H1 (cell line): ENCODE measurements at regions not wholly inside any gene's neighbourhood (a gene's known extent, or its start where the extent isn't known, plus 50 kb on each side); places are given as distances from the start of the nearest gene placed in this dataset.

Source experiments
- CTCF ChIA-PET: fragments of 300-600 bp; sonication (Branson Sonifier 250); formaldehyde crosslinking; loops from one replicate; lab custom pipeline; 2021; ENCODE audit not compliant: partially characterized antibody; lab: Charles Lee
- POLR2A ChIA-PET: fragments of 300-600 bp; sonication (Branson Sonifier 250); formaldehyde crosslinking; loops from one replicate; lab custom pipeline; 2021; ENCODE audit warnings: inconsistent platforms; ENCODE audit not compliant: partially characterized antibody; lab: Charles Lee
- DNase-seq, 2 experiments: peaks; one replicate each; pipeline versions ENCODE4 v3.0.0 to v3.0.0-alpha.2; 2010 to 2022; ENCODE audit warnings: low spot score in 2 of 2, low read depth in 1 of 2, mixed read lengths in 1 of 2
- FAIRE-seq: peaks from 2 replicates; lab custom pipeline; 2011; peaks lifted over from hg19 to GRCh38; lab: Jason Lieb, UNC
- H2AFZ ChIP-seq: 2 replicates; pipeline ENCODE4 v1.8.1; 2012; ENCODE audit warnings: low read length, inconsistent platforms
- H2AK5ac ChIP-seq: 2 replicates; pipeline ENCODE4 v1.6.1; 2013; ENCODE audit warnings: low read depth, low read length
- H2BK120ac ChIP-seq: replicated peaks from 2 replicates; pipeline ENCODE3; 2013; ENCODE audit warnings: low read depth, low read length, inconsistent platforms
- H2BK12ac ChIP-seq: 2 replicates; pipeline ENCODE4 v1.6.1; 2013; ENCODE audit warnings: low read depth, low read length
- H2BK15ac ChIP-seq: 2 replicates; pipeline ENCODE4 v1.6.1; 2013; ENCODE audit warnings: low read length
- H2BK20ac ChIP-seq: 2 replicates; pipeline ENCODE4 v1.6.1; 2013; ENCODE audit warnings: low read length
- H2BK5ac ChIP-seq: 2 replicates; pipeline ENCODE4 v1.6.1; 2013; ENCODE audit warnings: low read depth, low read length
- H3K14ac ChIP-seq: 2 replicates; pipeline ENCODE4 v1.6.1; 2013; ENCODE audit warnings: inconsistent platforms; ENCODE audit not compliant: insufficient read length
- H3K18ac ChIP-seq: 2 replicates; pipeline ENCODE4 v1.6.1; 2013; ENCODE audit warnings: low read length; ENCODE audit errors: extremely low read depth
- H3K23ac ChIP-seq: 2 replicates; pipeline ENCODE4 v1.6.1; 2013; ENCODE audit warnings: inconsistent platforms; ENCODE audit not compliant: insufficient read length
- H3K23me2 ChIP-seq: 2 replicates; pipeline ENCODE4 v1.6.1; 2013; ENCODE audit warnings: low read depth, low read length
- H3K27ac ChIP-seq: 2 replicates; pipeline ENCODE4 v1.6.1; 2011; ENCODE audit warnings: low read depth, low read length, inconsistent platforms
- H3K27me3 ChIP-seq, 4 experiments: replicated peaks in 1 of 4; 1 replicate in 1 of 4; 2 replicates in 3 of 4; pipeline versions ENCODE4 v1.6.1 to v1.8.1; 2011 to 2013; ENCODE audit warnings: low read length in 3 of 4, mild to moderate bottlenecking in 3 of 4, inconsistent platforms in 2 of 4, mixed read lengths in 2 of 4, moderate library complexity in 1 of 4; ENCODE audit not compliant: control insufficient read depth in 3 of 4, insufficient read depth in 3 of 4; ENCODE audit errors: extremely low read depth in 1 of 4
- H3K36me3 ChIP-seq, 4 experiments: 2 replicates each; pipeline versions ENCODE4 v1.6.1 to v1.8.1; 2011 to 2013; ENCODE audit warnings: mild to moderate bottlenecking in 4 of 4, low read length in 3 of 4, moderate library complexity in 2 of 4, control low read depth in 1 of 4, inconsistent platforms in 1 of 4; ENCODE audit not compliant: insufficient read depth in 4 of 4, control insufficient read depth in 2 of 4
- H3K4ac ChIP-seq: replicated peaks from 2 replicates; pipeline ENCODE3; 2013; ENCODE audit warnings: low read length, low read depth, mixed read lengths, inconsistent platforms; ENCODE audit not compliant: insufficient read length
- H3K4me1 ChIP-seq, 4 experiments: replicated peaks in 1 of 4; 1 replicate in 1 of 4; 2 replicates in 3 of 4; pipeline versions ENCODE4 v1.6.1 to v1.8.1; 2011 to 2013; ENCODE audit warnings: low read length in 3 of 4, inconsistent platforms in 2 of 4, mixed read lengths in 1 of 4; ENCODE audit not compliant: insufficient read depth in 4 of 4, control insufficient read depth in 3 of 4
- H3K4me2 ChIP-seq, 2 experiments: 2 replicates each; pipeline versions ENCODE4 v1.6.1 to v1.8.1; 2011 to 2013; ENCODE audit warnings: low read depth in 2 of 2, low read length in 2 of 2, control low read depth in 1 of 2, inconsistent platforms in 1 of 2, mild to moderate bottlenecking in 1 of 2; ENCODE audit not compliant: insufficient read depth in 1 of 2
- H3K4me3 ChIP-seq, 4 experiments: fragments of 200-600, 300-600 bp in 1 of 4; sonication (generic), shearing (Covaris generic), sonication (Bioruptor Twin) in 1 of 4; 2 replicates each; pipeline versions ENCODE4 v1.5.1 to v1.8.1; 2011 to 2016; ENCODE audit warnings: low read length in 4 of 4, low read depth in 3 of 4, control low read depth in 2 of 4, inconsistent platforms in 2 of 4, mild to moderate bottlenecking in 2 of 4, mixed read lengths in 1 of 4, moderate library complexity in 1 of 4; ENCODE audit not compliant: insufficient read depth in 2 of 4; ENCODE audit errors: extremely low read depth in 1 of 4
- H3K56ac ChIP-seq: replicated peaks from 2 replicates; pipeline ENCODE3; 2013; ENCODE audit warnings: low read depth, mild to moderate bottlenecking, mixed read lengths, low read length, inconsistent platforms; ENCODE audit not compliant: insufficient read length
- H3K79me1 ChIP-seq: 2 replicates; pipeline ENCODE4 v1.6.1; 2013; ENCODE audit warnings: low read depth, low read length, control low read depth
- H3K79me2 ChIP-seq, 2 experiments: 2 replicates each; pipeline versions ENCODE4 v1.6.1 to v1.8.1; 2012 to 2013; ENCODE audit warnings: low read length in 2 of 2, mild to moderate bottlenecking in 2 of 2, inconsistent platforms in 1 of 2; ENCODE audit not compliant: insufficient read depth in 2 of 2, control insufficient read depth in 1 of 2
- H3K9ac ChIP-seq, 4 experiments: replicated peaks in 1 of 4; 1 replicate in 1 of 4; 2 replicates in 3 of 4; pipeline versions ENCODE4 v1.6.1 to v1.8.1; 2011 to 2013; ENCODE audit warnings: low read depth in 3 of 4, low read length in 3 of 4, control low read depth in 2 of 4, mild to moderate bottlenecking in 2 of 4, moderate library complexity in 2 of 4, inconsistent platforms in 1 of 4; ENCODE audit errors: extremely low read depth in 1 of 4
- H3K9me3 ChIP-seq, 2 experiments: 2 replicates each; pipeline versions ENCODE4 v1.6.1 to v1.8.1; 2012 to 2013; ENCODE audit warnings: mild to moderate bottlenecking in 2 of 2, moderate library complexity in 2 of 2, control low read depth in 1 of 2, inconsistent platforms in 1 of 2, low read depth in 1 of 2, low read length in 1 of 2, mixed read lengths in 1 of 2; ENCODE audit not compliant: insufficient read depth in 2 of 2
- H4K20me1 ChIP-seq, 2 experiments: replicated peaks in 1 of 2; 2 replicates each; pipeline versions ENCODE3 to v1.8.1; 2011 to 2013; ENCODE audit warnings: inconsistent platforms in 2 of 2, low read length in 2 of 2, mild to moderate bottlenecking in 1 of 2; ENCODE audit not compliant: insufficient read depth in 2 of 2, control insufficient read depth in 1 of 2
- H4K5ac ChIP-seq: 2 replicates; pipeline ENCODE4 v1.6.1; 2013; ENCODE audit warnings: low read length, low read depth, mixed read lengths, inconsistent platforms; ENCODE audit not compliant: insufficient read length
- H4K8ac ChIP-seq: 2 replicates; pipeline ENCODE4 v1.8.0; 2013; ENCODE audit warnings: mild to moderate bottlenecking, moderate library complexity, low read length, inconsistent platforms; ENCODE audit not compliant: insufficient read depth; ENCODE audit errors: extremely low read depth
- H4K91ac ChIP-seq: replicated peaks from 2 replicates; pipeline ENCODE3; 2013; ENCODE audit warnings: low read length, mixed read lengths, inconsistent platforms; ENCODE audit not compliant: insufficient read length
- ATF2 ChIP-seq: IDR thresholded peaks from 2 replicates; pipeline ENCODE4 v1.6.1; 2012; ENCODE audit warnings: low read length, inconsistent platforms
- CEBPB ChIP-seq: IDR thresholded peaks from 2 replicates; pipeline ENCODE4 v1.6.1; 2012; ENCODE audit warnings: low read depth, low read length
- CHD2 ChIP-seq: IDR thresholded peaks from 2 replicates; pipeline ENCODE4 v1.6.1; 2012; ENCODE audit warnings: low read length, improper control_type of control experiment
- CTBP2 ChIP-seq: IDR thresholded peaks from 2 replicates; pipeline ENCODE4 v1.7.0; 2011; ENCODE audit warnings: borderline replicate concordance, mild to moderate bottlenecking, moderate library complexity, mixed read lengths, low read length; ENCODE audit not compliant: insufficient read depth, insufficient read length
- CTCF ChIP-seq, 3 experiments: IDR thresholded peaks; 1 replicate in 2 of 3; 2 replicates in 1 of 3; pipeline versions ENCODE4 v1.5.1 to v1.6.1; 2011; ENCODE audit warnings: low read length in 3 of 3, mild to moderate bottlenecking in 3 of 3, inconsistent platforms in 2 of 3, low read depth in 1 of 3, moderate library complexity in 1 of 3; ENCODE audit not compliant: insufficient read depth in 1 of 3; ENCODE audit errors: control extremely low read depth in 1 of 3
- HDAC2 ChIP-seq, 2 experiments: fragments of 300-600 bp in 1 of 2; sonication (generic) in 1 of 2; IDR thresholded peaks; 2 replicates each; pipeline ENCODE4 v1.6.1; 2011 to 2012; ENCODE audit warnings: low read depth in 2 of 2, low read length in 2 of 2, mild to moderate bottlenecking in 2 of 2, moderate library complexity in 2 of 2, borderline replicate concordance in 1 of 2, inconsistent platforms in 1 of 2
- NRF1 ChIP-seq: IDR thresholded peaks from 2 replicates; pipeline ENCODE4 v1.6.1; 2011; ENCODE audit warnings: mild to moderate bottlenecking, low read depth, low read length, improper control_type of control experiment
- RFX5 ChIP-seq: IDR thresholded peaks from 2 replicates; pipeline ENCODE4 v1.6.1; 2011; ENCODE audit warnings: low read depth, low read length, improper control_type of control experiment, borderline replicate concordance
- SIN3A ChIP-seq, 2 experiments: IDR thresholded peaks in 1 of 2; conservative IDR thresholded peaks in 1 of 2; 2 replicates each; pipeline ENCODE4 v1.6.1; 2011 to 2012; ENCODE audit warnings: low read length in 2 of 2, improper control_type of control experiment in 1 of 2, low read depth in 1 of 2, mild to moderate bottlenecking in 1 of 2
- SRF ChIP-seq: IDR thresholded peaks from 2 replicates; pipeline ENCODE4 v1.6.1; 2011; ENCODE audit warnings: mild to moderate bottlenecking, low read depth, low read length, moderate library complexity
- WGBS, 2 experiments: shearing (Covaris generic) in 1 of 2; methylation state at CpG; one replicate each; pipeline versions ENCODE4 v1.1.6 to v1.1.7; 2013 to 2015; ENCODE audit warnings: low lambda C conversion rate in 2 of 2, mixed read lengths in 2 of 2, inconsistent platforms in 1 of 2, low coverage in 1 of 2, missing lambda C conversion rate in 1 of 2; ENCODE audit not compliant: insufficient replicate concordance in 2 of 2, insufficient coverage in 1 of 2, insufficient read length in 1 of 2; ENCODE audit errors: extremely low coverage in 1 of 2, missing lambda C conversion rate in 1 of 2; 5-methylcytosine and 5-hydroxymethylcytosine counted together

- Histone ChIP-seq H3K27ac (no peak overlapping the region), H4K91ac (no peak overlapping the region), H3K4ac (no peak overlapping the region), H2BK5ac (no peak overlapping the region), H3K18ac (no peak overlapping the region), H2AFZ (no peak overlapping the region), H3K27me3 (no peaks in the 10 kb centered on the region), H2BK15ac (no peak overlapping the region), H2BK20ac (no peak overlapping the region), H3K9ac (no peak overlapping the region), H3K79me1 (no peaks in the 10 kb centered on the region), H3K4me3 (no peak overlapping the region), H4K5ac (no peak overlapping the region), H3K4me1 (no peaks in the 10 kb centered on the region), H3K4me2 (no peak overlapping the region), H3K36me3 (no peaks in the 10 kb centered on the region), H3K23ac (no peak overlapping the region), H4K8ac (no peak overlapping the region), H4K20me1 (no peaks in the 10 kb centered on the region), H2BK12ac (no peak overlapping the region), H3K79me2 (no peaks in the 10 kb centered on the region), H3K9me3 (no peaks in the 10 kb centered on the region; a peak in 1 of 4 replicates), H3K14ac (no peak overlapping the region), H3K23me2 (no peaks in the 10 kb centered on the region), H2AK5ac (no peak overlapping the region), H2BK120ac (no peak overlapping the region), H3K56ac (no peak overlapping the region)
- DNase-seq (no peak), FAIRE-seq (no peak)
- 80% methylated on average over 4 of the region's 4 CpGs; no CpG with 5 or more reads in 1 of the 2 experiments for WGBS, 2 experiments
- POLR2A ChIA-PET, result no interaction called here
- CTCF ChIA-PET, result interaction anchor here (1.9 kb wide), 1 partner anchor 13 kb away, joined by 4 read pairs; no protein-coding TSS in a partner anchor
- no peak for TF ChIP-seq CTCF (IDR thresholded peaks at IDR 0.05; ENCODE audit: control extremely low read depth in 1 of 3, insufficient read depth in 1 of 3, low read depth in 1 of 3, low read length in 3 of 3)
- no peak for TF ChIP-seq SIN3A (conservative IDR thresholded peaks at IDR 0.05 in 1 of 2, IDR thresholded peaks at IDR 0.05 in 1 of 2; ENCODE audit: low read depth in 1 of 2, low read length in 2 of 2)
- TF ChIP-seq CHD2, result no peak
- no peak for TF ChIP-seq NRF1
- TF ChIP-seq CTBP2, result no peak
- TF ChIP-seq RFX5, result no peak
- TF ChIP-seq ATF2, result no peak
- no peak for TF ChIP-seq CEBPB
- no peak for TF ChIP-seq SRF
- no peak for TF ChIP-seq HDAC2 (IDR thresholded peaks at IDR 0.05; ENCODE audit: borderline replicate concordance in 1 of 2, low read depth in 2 of 2, low read length in 2 of 2)
Observed at GRCh38 chr2:214652473-214652872, 157.0 kb downstream of the BARD1 start.
